HEK293T (cell line): ENCODE measurements at regions not wholly inside any gene's neighbourhood (a gene's known extent, or its start where the extent isn't known, plus 50 kb on each side); places are given as distances from the start of the nearest gene placed in this dataset.

Experiments used
- CTCF ChIA-PET: fragments of 350-600 bp; formaldehyde crosslinking; extraction: SDS; loops from one replicate; lab custom pipeline; 2021; ENCODE audit warnings: antibody characterized with exemption, inconsistent platforms; lab: Yijun Ruan, JAX
- POLR2A ChIA-PET: fragments of 350-600 bp; formaldehyde crosslinking; extraction: SDS; loops from one replicate; lab custom pipeline; 2020; ENCODE audit warnings: antibody characterized with exemption, inconsistent platforms; lab: Yijun Ruan, JAX
- DNase-seq: peaks from one replicate; pipeline ENCODE4 v3.0.0; 2012; ENCODE audit warnings: mixed read lengths; ENCODE audit errors: extremely low spot score
- ARNT ChIP-seq: fragments of 450-650 bp; IDR thresholded peaks from 2 replicates; pipeline ENCODE4 v1.6.1; 2017; ENCODE audit warnings: mild to moderate bottlenecking
- BHLHE40 ChIP-seq: fragments of 450-650 bp; IDR thresholded peaks from 2 replicates; pipeline ENCODE4 v1.6.1; 2016; ENCODE audit warnings: mild to moderate bottlenecking, moderate library complexity, borderline replicate concordance
- CTBP1 ChIP-seq: fragments of 450-650 bp; IDR thresholded peaks from 2 replicates; pipeline ENCODE4 v1.6.1; 2016; ENCODE audit warnings: borderline replicate concordance
- ELF4 ChIP-seq: fragments of 450-650 bp; IDR thresholded peaks from 2 replicates; pipeline ENCODE4 v1.6.1; 2017; ENCODE audit warnings: antibody characterized with exemption
- FOXA1 ChIP-seq: fragments of 450-650 bp; IDR thresholded peaks from 2 replicates; pipeline ENCODE4 v1.6.1; 2016; ENCODE audit warnings: mild to moderate bottlenecking
- FOXK2 ChIP-seq: fragments of 450-650 bp; IDR thresholded peaks from 2 replicates; pipeline ENCODE4 v1.6.1; 2016; ENCODE audit warnings: mild to moderate bottlenecking
- FOXM1 ChIP-seq: fragments of 450-650 bp; IDR thresholded peaks from 2 replicates; pipeline ENCODE4 v1.6.1; 2017; ENCODE audit warnings: mild to moderate bottlenecking, borderline replicate concordance
- HDGF ChIP-seq: fragments of 450-650 bp; IDR thresholded peaks from 2 replicates; pipeline ENCODE4 v1.6.1; 2017; ENCODE audit warnings: antibody characterized with exemption, borderline replicate concordance
- L3MBTL2 ChIP-seq: fragments of 450-650 bp; conservative IDR thresholded peaks from 2 replicates; pipeline ENCODE4 v1.6.1; 2016; ENCODE audit warnings: mild to moderate bottlenecking
- LEF1 ChIP-seq: fragments of 450-650 bp; IDR thresholded peaks from 2 replicates; pipeline ENCODE4 v1.6.1; 2017; ENCODE audit warnings: mild to moderate bottlenecking, borderline replicate concordance
- NFRKB ChIP-seq: fragments of 450-650 bp; IDR thresholded peaks from 2 replicates; pipeline ENCODE4 v1.6.1; 2016; ENCODE audit warnings: mild to moderate bottlenecking, moderate library complexity
- SP1 ChIP-seq: fragments of 450-650 bp; IDR thresholded peaks from 2 replicates; pipeline ENCODE4 v1.6.1; 2017
- SUZ12 ChIP-seq: fragments of 450-650 bp; IDR thresholded peaks from 2 replicates; pipeline ENCODE4 v1.6.1; 2016; ENCODE audit warnings: mild to moderate bottlenecking
- TARDBP ChIP-seq: fragments of 450-650 bp; IDR thresholded peaks from 2 replicates; pipeline ENCODE4 v1.6.1; 2016
- ZNF384 ChIP-seq: fragments of 450-650 bp; IDR thresholded peaks from 2 replicates; pipeline ENCODE4 v1.6.1; 2016
- TF ChIP-seq, protein P1 (sequence below): fragments of 450-650 bp; IDR thresholded peaks from 2 replicates; pipeline ENCODE4 v1.6.1; 2016

DNA sequence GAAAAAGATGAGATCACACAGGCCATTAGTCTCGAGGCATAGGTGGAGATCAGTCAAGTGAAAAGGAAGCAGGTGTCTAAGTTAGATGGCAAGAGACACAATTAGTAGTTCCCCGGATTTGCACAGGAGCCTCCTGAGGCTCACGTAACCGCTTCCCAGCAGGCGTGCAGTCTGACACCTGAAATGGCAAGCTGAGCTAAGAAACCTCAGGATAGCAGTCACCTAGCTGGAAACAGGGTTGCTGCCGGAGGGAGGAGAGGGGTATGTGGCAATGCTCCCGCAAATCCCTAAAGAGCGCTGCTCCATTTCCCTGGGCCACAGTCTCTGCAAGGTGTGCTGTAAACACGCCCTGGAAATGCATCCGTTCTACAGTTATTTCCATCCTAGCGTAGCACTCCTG, 1151.0 kb downstream of the DIAPH3 start:
- no peak for DNase-seq
- TF ChIP-seq FOXK2 (no peak), ARNT (no peak), SUZ12 (no peak), ZNF384 (no peak), TARDBP (no peak), LEF1 (no peak), CTBP1 (no peak), L3MBTL2 (no peak), FOXA1 (no peak), NFRKB (no peak)
- TF ChIP-seq, protein P1, sequence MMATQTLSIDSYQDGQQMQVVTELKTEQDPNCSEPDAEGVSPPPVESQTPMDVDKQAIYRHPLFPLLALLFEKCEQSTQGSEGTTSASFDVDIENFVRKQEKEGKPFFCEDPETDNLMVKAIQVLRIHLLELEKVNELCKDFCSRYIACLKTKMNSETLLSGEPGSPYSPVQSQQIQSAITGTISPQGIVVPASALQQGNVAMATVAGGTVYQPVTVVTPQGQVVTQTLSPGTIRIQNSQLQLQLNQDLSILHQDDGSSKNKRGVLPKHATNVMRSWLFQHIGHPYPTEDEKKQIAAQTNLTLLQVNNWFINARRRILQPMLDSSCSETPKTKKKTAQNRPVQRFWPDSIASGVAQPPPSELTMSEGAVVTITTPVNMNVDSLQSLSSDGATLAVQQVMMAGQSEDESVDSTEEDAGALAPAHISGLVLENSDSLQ = no peak
- ChIA-PET POLR2A (no interaction called here), CTCF (no interaction called here)

DNA sequence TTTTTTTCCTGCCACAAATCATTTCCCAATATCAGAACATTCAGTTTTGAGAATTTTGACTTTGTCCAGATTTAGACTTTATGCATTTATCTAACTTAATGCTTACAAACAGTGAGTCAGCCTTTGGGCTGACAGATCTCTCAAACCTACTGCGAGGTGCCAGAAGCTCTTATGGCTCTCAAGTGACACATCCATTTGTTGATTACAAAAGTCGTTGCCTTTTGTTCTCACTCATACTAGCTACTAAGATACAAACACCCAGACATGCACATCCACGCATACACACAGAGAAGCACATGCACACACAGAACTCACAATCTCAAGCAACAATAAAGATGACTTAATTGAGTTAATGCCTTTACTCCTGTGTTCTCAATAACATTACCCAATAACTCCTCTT, 1147.5 kb downstream of the DIAPH3 start:
- POLR2A ChIA-PET = no interaction called here
- DNase-seq = no peak
- CTCF ChIA-PET = no interaction called here
- TF ChIP-seq SP1 (no peak), ELF4 (no peak), TARDBP (no peak), ARNT (no peak), NFRKB (no peak), L3MBTL2 (no peak), HDGF (no peak), LEF1 (no peak), FOXA1 (no peak), ZNF384 (no peak), CTBP1 (no peak)
- TF ChIP-seq, protein P1 = no peak

DNA sequence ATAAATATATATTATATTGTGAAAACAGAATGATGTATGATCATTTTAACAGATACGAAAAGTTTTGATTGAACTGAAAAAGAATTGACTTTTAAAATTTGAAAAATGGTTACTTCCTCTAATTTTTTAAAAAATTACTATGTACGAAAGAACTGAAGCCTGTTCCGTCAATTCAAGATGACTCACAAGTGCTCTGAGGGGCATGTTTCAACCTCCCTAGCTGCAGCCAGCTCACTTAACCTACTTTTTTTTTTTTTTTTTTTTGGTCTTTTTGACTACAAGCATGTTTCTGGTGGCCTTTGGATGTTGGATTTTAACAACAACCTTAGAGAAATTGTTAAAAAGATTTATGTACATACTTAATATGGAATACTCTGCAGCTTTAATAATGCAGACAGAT, 1139.3 kb downstream of the DIAPH3 start:
- POLR2A ChIA-PET = no interaction called here
- DNase-seq = no peak
- CTCF ChIA-PET = no interaction called here
- no peak for TF ChIP-seq HDGF
- no peak for TF ChIP-seq BHLHE40
- no peak for TF ChIP-seq FOXA1

DNA sequence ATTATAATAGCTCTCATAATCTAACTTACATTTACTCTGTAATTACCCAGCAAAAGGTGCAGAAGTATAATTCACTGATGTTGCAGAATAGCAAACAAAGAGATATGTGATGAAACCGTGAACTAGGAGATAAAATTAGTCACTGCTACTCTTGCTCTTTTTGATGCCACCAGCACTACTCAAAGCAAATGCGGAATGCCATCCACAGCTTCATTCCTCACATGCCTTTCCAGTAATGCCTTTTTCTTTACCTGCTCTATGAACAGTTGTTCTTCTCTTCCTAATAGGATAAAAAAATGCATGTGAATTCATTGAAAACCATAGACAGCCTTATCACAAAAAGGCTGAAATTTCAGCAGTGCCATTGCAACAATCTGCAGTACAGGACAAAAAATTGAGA, 1129.5 kb downstream of the DIAPH3 start:
- POLR2A ChIA-PET = no interaction called here
- CTCF ChIA-PET = no interaction called here
- no peak for TF ChIP-seq TARDBP
- TF ChIP-seq SUZ12 = no peak
- TF ChIP-seq FOXM1 = no peak
- TF ChIP-seq CTBP1 = no peak
- TF ChIP-seq ELF4 = no peak
- no peak for TF ChIP-seq BHLHE40
- TF ChIP-seq LEF1 = no peak
- TF ChIP-seq FOXK2 = no peak
- no peak for TF ChIP-seq HDGF
- no peak for TF ChIP-seq ZNF384
- TF ChIP-seq NFRKB = no peak
- no peak for DNase-seq

DNA sequence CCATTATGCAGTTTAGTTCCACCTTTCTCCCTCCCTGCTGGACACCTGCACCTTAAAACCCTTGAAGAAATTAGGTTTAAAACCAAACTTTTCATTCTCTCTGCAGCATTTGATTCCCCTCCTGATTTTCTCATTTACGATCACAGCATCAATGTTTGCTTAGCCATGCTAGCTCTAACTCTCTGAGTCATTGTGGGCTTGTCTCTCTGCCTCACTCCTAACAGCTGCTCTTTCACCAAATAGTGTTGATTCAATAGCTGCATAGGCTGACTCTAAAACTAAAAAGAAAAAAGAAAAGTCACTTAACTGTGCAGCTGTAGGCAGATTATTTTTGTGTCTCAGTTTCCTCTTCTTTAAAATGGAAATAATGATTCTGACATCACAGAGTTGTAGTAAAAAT, 1124.9 kb downstream of the DIAPH3 start:
- no peak for DNase-seq
- ChIA-PET POLR2A (no interaction called here), CTCF (no interaction called here)
- TF ChIP-seq HDGF (no peak), SP1 (no peak), FOXK2 (no peak), SUZ12 (no peak), NFRKB (no peak), TARDBP (no peak), CTBP1 (no peak), FOXM1 (no peak), BHLHE40 (no peak)
- TF ChIP-seq, protein P1 = no peak

DNA sequence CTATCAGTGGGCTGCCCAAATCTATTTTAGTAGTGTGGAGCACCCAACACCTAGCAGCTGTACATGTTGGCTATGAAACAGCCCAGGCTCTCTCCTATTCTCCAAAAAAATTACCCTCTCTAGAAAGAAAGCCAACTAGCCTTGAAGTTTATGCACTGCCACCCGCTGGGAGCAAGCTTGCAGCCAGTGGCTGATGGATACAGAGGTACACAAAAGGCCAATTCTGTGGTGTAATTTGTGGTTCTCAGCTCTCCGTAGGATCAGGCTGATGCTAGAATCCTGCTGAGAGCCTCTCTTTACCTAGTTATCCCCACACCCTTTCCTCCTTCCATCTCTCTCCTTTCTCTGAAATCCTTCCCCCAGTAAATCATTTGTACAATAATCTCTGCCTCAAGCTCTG, 1120.7 kb downstream of the DIAPH3 start:
- POLR2A ChIA-PET = no interaction called here
- CTCF ChIA-PET = no interaction called here
- DNase-seq = peak; percentile 12
- TF ChIP-seq CTBP1 = no peak
- TF ChIP-seq HDGF = no peak
- TF ChIP-seq SUZ12 = no peak
- TF ChIP-seq TARDBP = no peak
- TF ChIP-seq, protein P1 = no peak
- TF ChIP-seq BHLHE40 = no peak
- no peak for TF ChIP-seq FOXM1
- no peak for TF ChIP-seq LEF1
- no peak for TF ChIP-seq NFRKB
